Keratinocyte (primary cell): ENCODE measurements at regions not wholly inside any gene's neighbourhood (a gene's known extent, or its start where the extent isn't known, plus 50 kb on each side); places are given as distances from the start of the nearest gene placed in this dataset.

Source experiments
- DNase-seq: peaks from one replicate; pipeline ENCODE4 v3.0.0-alpha.2; 2011; ENCODE audit warnings: low read depth, missing footprints, low spot score
- FAIRE-seq: peaks from 2 replicates; lab custom pipeline; 2011; peaks lifted over from hg19 to GRCh38; lab: Jason Lieb, UNC
- H2AFZ ChIP-seq: 2 replicates; pipeline ENCODE4 v1.6.0; 2012; ENCODE audit warnings: low read length, control low read depth, inconsistent platforms; ENCODE audit not compliant: control insufficient read depth
- H3K27ac ChIP-seq: 2 replicates; pipeline ENCODE4 v1.5.1; 2011; ENCODE audit warnings: low read length; ENCODE audit not compliant: control insufficient read depth, insufficient read depth
- H3K27me3 ChIP-seq: 3 replicates; pipeline ENCODE4 v1.6.0; 2011; ENCODE audit warnings: low read length; ENCODE audit not compliant: control insufficient read depth, insufficient read depth; ENCODE audit errors: extremely low read depth
- H3K36me3 ChIP-seq, 2 experiments: 2 replicates in 1 of 2; 3 replicates in 1 of 2; pipeline ENCODE4 v1.5.1; 2011; ENCODE audit warnings: low read length in 2 of 2, mild to moderate bottlenecking in 1 of 2; ENCODE audit not compliant: control insufficient read depth in 2 of 2, insufficient read depth in 2 of 2; ENCODE audit errors: extremely low read depth in 1 of 2
- H3K4me1 ChIP-seq: 3 replicates; pipeline ENCODE4 v1.5.1; 2011; ENCODE audit warnings: low read length; ENCODE audit not compliant: control insufficient read depth, insufficient read depth; ENCODE audit errors: extremely low read depth
- H3K4me2 ChIP-seq: 3 replicates; pipeline ENCODE4 v1.6.0; 2011; ENCODE audit warnings: low read depth, low read length; ENCODE audit not compliant: control insufficient read depth, insufficient read depth; ENCODE audit errors: extremely low read depth
- H3K4me3 ChIP-seq, 3 experiments: fragments of 200-600 bp in 1 of 3; sonication (generic) in 1 of 3; 2 replicates in 2 of 3; 3 replicates in 1 of 3; pipeline ENCODE4 v1.5.1; 2011 to 2016; ENCODE audit warnings: low read length in 3 of 3, mild to moderate bottlenecking in 3 of 3, control low read depth in 2 of 3, inconsistent platforms in 1 of 3, low read depth in 1 of 3, mixed read lengths in 1 of 3, mixed run types in 1 of 3, moderate library complexity in 1 of 3; ENCODE audit not compliant: control insufficient read depth in 2 of 3, insufficient read depth in 2 of 3; ENCODE audit errors: extremely low read depth in 1 of 3
- H3K79me2 ChIP-seq: 2 replicates; pipeline ENCODE4 v1.6.0; 2012; ENCODE audit warnings: low read length; ENCODE audit not compliant: control insufficient read depth, insufficient read depth
- H3K9ac ChIP-seq: 3 replicates; pipeline ENCODE4 v1.6.0; 2011; ENCODE audit warnings: low read length; ENCODE audit not compliant: control insufficient read depth, insufficient read depth; ENCODE audit errors: extremely low read depth
- H3K9me1 ChIP-seq: 3 replicates; pipeline ENCODE4 v1.6.0; 2011; ENCODE audit warnings: low read length; ENCODE audit not compliant: control insufficient read depth, insufficient read depth; ENCODE audit errors: extremely low read depth
- H3K9me3 ChIP-seq: 2 replicates; pipeline ENCODE4 v1.5.1; 2012; ENCODE audit warnings: low read depth, low read length; ENCODE audit not compliant: control insufficient read depth
- H4K20me1 ChIP-seq: 3 replicates; pipeline ENCODE4 v1.6.0; 2011; ENCODE audit warnings: low read length; ENCODE audit not compliant: control insufficient read depth, insufficient read depth; ENCODE audit errors: extremely low read depth
- EZH2 ChIP-seq: IDR thresholded peaks from one replicate; pipeline ENCODE4 v1.6.1; 2012; ENCODE audit warnings: inconsistent platforms, mild to moderate bottlenecking, low read length, moderate library complexity
- dilution Hi-C: fragments of 300-500 bp; cut with MboI; formaldehyde crosslinking; loops from one replicate; pipeline ENCODE4 v1.7.0; 2020; ENCODE audit warnings: low sequenced_read_pairs; ENCODE audit not compliant: extremely low pct_ligation_motif_present
- TF ChIP-seq, protein P1 (sequence below), 3 experiments: IDR thresholded peaks in 1 of 3; conservative IDR thresholded peaks in 1 of 3; optimal IDR thresholded peaks in 1 of 3; 2 replicates in 2 of 3; 3 replicates in 1 of 3; pipeline versions ENCODE3 to v1.5.1; 2011; ENCODE audit warnings: low read length in 3 of 3, mild to moderate bottlenecking in 3 of 3, moderate library complexity in 2 of 3, control low read depth in 1 of 3, inconsistent platforms in 1 of 3; ENCODE audit not compliant: insufficient read depth in 2 of 3; ENCODE audit errors: extremely low read depth in 1 of 3

DNA sequence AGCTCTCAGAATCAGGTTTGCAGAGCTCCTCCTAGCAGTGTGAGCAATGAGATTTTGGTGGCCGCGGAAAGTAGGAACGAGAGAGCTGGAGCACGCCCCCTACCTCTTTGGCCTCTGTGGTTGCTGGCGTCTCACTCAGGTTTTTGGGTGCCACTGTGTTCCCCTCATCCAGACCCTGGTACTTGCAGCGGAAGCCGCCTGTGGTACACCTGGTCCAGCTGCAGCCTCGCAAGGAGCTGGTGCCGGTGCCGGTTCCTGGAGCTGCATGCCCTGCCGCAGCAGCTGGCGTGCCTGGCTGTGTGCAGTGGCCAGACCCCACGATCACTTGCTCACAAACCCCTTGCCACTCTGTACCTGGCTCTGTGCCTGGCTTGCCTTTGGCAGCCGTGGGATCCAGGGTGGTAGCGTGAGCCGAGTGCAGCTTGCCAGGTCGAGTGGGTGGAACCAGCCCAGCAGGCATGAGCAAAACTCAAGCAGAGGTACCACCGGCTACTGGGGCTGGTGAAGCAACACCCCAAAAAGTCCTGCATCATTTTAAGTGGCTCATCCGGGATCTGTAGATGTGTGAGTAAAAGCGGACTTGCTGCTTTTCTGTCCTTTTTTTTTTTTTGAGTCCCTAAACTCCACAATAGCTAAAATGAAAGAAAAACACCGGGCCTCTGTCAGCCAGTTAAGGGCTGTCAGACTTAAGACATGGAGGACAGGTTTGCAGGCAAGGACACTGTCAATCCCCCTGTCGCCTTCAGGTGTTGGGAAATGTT is 844.9 kb downstream of the KCNT2 start:
- H3K9me3 ChIP-seq = no peaks in the 10 kb centered on the region
- no peak overlapping the region for H3K9ac ChIP-seq
- no peaks in the 10 kb centered on the region for H4K20me1 ChIP-seq
- no peak for FAIRE-seq
- H3K27ac ChIP-seq = no peak overlapping the region
- dilution Hi-C loops = no loop called here
- TF ChIP-seq EZH2 = no peak
- TF ChIP-seq, protein P1, sequence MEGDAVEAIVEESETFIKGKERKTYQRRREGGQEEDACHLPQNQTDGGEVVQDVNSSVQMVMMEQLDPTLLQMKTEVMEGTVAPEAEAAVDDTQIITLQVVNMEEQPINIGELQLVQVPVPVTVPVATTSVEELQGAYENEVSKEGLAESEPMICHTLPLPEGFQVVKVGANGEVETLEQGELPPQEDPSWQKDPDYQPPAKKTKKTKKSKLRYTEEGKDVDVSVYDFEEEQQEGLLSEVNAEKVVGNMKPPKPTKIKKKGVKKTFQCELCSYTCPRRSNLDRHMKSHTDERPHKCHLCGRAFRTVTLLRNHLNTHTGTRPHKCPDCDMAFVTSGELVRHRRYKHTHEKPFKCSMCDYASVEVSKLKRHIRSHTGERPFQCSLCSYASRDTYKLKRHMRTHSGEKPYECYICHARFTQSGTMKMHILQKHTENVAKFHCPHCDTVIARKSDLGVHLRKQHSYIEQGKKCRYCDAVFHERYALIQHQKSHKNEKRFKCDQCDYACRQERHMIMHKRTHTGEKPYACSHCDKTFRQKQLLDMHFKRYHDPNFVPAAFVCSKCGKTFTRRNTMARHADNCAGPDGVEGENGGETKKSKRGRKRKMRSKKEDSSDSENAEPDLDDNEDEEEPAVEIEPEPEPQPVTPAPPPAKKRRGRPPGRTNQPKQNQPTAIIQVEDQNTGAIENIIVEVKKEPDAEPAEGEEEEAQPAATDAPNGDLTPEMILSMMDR (optimal IDR thresholded peaks at IDR 0.05 in 1 of 3, IDR thresholded peaks at IDR 0.05 in 1 of 3, conservative IDR thresholded peaks at IDR 0.05 in 1 of 3; ENCODE audit: extremely low read depth in 1 of 3, insufficient read depth in 2 of 3, low read length in 3 of 3) = no peak
- no peaks in the 10 kb centered on the region for H3K4me1 ChIP-seq
- H3K9me1 ChIP-seq = no peaks in the 10 kb centered on the region
- H3K36me3 ChIP-seq = no peaks in the 10 kb centered on the region
- DNase-seq = no peak
- H3K4me2 ChIP-seq = no peak overlapping the region
- H2AFZ ChIP-seq = no peak overlapping the region
- no peak overlapping the region for H3K4me3 ChIP-seq
- H3K79me2 ChIP-seq = no peaks in the 10 kb centered on the region
- no peaks in the 10 kb centered on the region for H3K27me3 ChIP-seq

DNA sequence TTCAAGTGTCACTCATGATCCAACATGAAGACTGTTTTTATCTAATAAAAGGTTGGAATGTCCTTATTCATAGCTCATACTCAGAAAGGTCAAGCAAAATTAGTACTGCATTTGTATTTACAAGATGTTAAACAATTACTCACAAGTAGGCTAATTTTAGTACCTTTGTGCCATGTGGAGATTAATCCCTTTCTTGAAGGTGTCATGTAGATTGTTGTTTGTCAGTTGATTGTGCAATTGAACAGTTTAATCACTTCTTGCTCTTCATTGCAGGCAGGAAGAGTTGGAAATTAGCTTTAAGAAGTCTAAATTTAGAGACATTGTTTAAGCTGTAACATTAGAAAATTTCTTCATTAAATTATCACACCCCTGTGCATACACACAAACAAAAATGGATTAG is 847.1 kb downstream of the KCNT2 start:
- Histone ChIP-seq H3K4me3 (no peak overlapping the region), H3K9me3 (no peaks in the 10 kb centered on the region), H3K9ac (no peak overlapping the region), H3K79me2 (no peaks in the 10 kb centered on the region), H3K27ac (no peak overlapping the region), H3K4me1 (no peaks in the 10 kb centered on the region), H3K9me1 (no peaks in the 10 kb centered on the region), H3K36me3 (no peaks in the 10 kb centered on the region), H2AFZ (no peak overlapping the region), H4K20me1 (no peaks in the 10 kb centered on the region), H3K4me2 (no peak overlapping the region), H3K27me3 (no peaks in the 10 kb centered on the region)
- DNase-seq (no peak), FAIRE-seq (no peak)
- TF ChIP-seq EZH2 = no peak
- TF ChIP-seq, protein P1 (optimal IDR thresholded peaks at IDR 0.05 in 1 of 3, IDR thresholded peaks at IDR 0.05 in 1 of 3, conservative IDR thresholded peaks at IDR 0.05 in 1 of 3; ENCODE audit: extremely low read depth in 1 of 3, insufficient read depth in 2 of 3, low read length in 3 of 3) = no peak
- dilution Hi-C loops = no loop called here
